ENCODE measurements at regions not wholly inside any gene's neighbourhood (a gene's known extent, or its start where the extent isn't known, plus 50 kb on each side); places are given as distances from the start of the nearest gene placed in this dataset.

- TF ChIP-seq CTCF (IDR thresholded peaks at IDR 0.05; ENCODE audit: low read length), result no peak
- no peak for TF ChIP-seq EZH2phosphoT487 (IDR thresholded peaks at IDR 0.05; ENCODE audit: low read length)
These were observed 154.0 kb downstream of the PRL start for GRCh38 chr6:22142856-22143255.

All from MM.1S (cell line).